ENCODE measurements at regions not wholly inside any gene's neighbourhood (a gene's known extent, or its start where the extent isn't known, plus 50 kb on each side); places are given as distances from the start of the nearest gene placed in this dataset.

DNA sequence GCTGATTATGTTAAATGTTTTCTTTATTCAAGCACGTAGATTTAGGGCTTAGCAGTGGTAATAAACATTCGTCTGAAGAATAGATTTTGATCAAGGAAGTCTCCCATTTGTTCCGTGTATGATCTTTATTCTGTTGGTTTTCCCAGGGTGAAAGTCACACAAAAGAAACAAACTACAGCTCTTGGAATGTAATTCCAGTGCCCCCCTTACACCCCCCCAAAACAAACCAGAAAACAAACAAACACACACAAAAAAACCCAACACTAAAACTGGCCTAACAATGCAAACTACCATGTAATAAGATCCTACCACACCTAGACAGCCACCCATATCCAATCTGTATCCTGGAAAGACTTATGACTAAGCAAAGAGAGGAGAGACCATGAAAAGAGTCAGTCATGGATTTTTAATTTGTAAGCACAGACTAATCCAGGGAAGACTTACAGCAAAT, 196.2 kb upstream of the ELL2 start:
- DNase-seq, result no peak

- DNase-seq, result no peak
Measured at GRCh38 chr5:96157077-96157780, 195.6 kb upstream of the ELL2 start.

GRCh38 chr5:96155147-96155546, 193.5 kb upstream of the ELL2 start:
- DNase-seq, result no peak

GRCh38 chr5:96151891-96152290, 190.2 kb upstream of the ELL2 start:
- DNase-seq, result no peak

- no peak for DNase-seq
Measured at GRCh38 chr5:96150007-96150406, 188.4 kb upstream of the ELL2 start.

- no peak for DNase-seq
Measured at GRCh38 chr5:96149546-96149945, 187.9 kb upstream of the ELL2 start.

- no peak for DNase-seq
Measured at GRCh38 chr5:96149021-96149420, 187.4 kb upstream of the ELL2 start.

GRCh38 chr5:96148376-96148775, 186.7 kb upstream of the ELL2 start:
- DNase-seq, result no peak

- DNase-seq, result no peak
Measured at GRCh38 chr5:96147866-96148265, 186.2 kb upstream of the ELL2 start.

DNA sequence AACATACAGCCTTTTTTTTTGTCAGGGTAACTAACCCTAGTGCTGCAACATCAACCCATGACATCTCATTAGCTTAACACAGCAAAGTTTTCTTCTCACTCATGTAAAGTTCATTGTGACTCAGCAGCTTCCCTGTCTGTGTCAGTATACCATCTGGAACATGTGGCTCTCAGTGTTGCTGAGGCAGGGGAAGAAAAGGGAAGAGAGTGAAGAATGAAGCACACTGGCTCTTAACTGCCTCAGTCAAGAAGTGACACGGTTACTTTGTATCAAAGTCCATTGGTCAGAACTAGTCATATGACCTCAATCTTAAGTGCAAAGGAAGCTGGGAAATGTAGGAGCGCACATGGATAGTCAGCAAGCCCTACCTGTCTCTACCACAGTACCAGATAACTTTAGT, 185.0 kb upstream of the ELL2 start:
- no peak for DNase-seq

DNA sequence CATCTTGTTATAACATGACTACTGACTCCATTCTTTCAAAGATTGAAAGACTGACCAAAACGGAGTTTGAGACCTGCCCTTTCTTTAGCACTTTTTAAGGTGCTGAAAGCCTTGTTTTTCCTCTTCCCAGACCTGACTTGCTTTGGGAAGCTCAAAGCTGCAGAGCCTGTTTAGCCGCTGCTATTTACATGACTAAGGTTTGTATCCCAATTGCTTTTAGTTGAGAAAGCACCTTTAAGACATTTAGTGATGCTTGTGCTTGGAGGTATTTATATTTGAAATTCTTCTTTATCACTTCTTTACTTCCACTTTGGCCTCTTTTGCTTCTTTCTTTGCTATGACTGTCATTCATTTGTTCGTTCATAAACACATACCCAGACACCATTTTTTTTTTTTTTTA, 182.6 kb upstream of the ELL2 start:
- no peak for DNase-seq

DNA sequence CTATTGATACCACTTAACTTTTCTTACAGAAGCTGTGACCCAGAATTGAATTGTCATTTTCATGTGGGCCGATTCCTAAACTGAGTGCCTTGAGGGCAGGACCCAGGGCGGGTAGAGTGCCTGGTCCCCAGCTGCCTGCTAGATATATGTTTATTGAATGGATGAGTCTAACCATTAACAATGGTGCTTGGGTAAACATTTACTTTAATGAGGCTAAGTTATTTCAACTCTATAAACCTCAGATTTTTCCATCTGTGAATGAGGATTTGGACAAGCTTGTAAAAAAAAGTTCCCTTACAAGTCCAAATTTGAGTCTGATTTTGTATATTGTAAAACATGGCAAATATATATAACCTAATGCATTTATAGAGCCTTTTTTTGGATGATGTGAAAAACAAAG, 181.8 kb upstream of the ELL2 start:
- DNase-seq, result no peak

GRCh38 chr5:96142786-96143434, 181.3 kb upstream of the ELL2 start:
- no peak for DNase-seq

DNA sequence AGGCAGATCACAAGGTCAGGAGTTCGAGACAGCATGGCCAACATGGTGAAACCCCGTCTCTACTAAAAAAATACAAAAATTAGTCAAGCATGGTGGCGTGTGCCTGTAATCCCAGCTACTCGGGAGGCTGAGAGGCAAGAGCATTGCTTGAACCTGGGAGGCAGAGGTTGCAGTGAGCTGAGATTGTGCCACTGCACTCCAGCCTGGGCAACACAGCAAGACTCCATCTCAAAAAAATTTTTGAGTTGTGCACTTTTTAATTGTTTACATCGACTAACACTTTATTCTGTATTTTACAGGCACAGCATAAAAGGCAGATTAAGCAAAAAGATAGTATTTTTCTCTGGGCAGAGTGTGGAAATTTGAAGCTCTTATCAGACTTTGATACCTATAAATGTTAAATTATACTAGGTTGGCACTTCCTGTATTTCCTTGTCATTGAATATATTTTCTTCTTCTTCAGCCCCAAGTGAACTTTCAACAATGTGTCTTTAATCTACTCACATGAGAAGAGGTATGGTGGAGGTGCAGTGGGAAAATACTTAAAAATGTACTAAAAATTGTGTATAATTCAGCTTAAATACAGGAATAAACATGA, 180.6 kb upstream of the ELL2 start:
- no peak for DNase-seq

DNA sequence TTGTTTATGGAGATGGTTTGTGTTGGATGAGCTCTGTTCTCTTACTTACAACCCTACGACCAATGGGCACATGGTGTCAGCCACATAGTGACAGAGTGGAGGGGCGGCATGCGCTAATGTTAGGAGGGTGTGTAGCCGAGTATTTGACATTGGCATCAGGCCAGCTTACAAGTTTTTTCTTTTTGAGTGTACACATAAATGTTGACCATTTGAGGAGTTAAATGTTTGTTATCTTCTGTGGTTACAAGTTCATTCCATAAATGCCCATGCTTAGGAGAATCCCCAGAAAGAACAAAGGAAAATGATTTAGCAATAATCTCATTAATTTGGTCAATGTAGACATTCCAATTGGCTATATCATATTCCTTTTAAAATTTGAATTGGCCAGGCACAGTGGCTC, 180.1 kb upstream of the ELL2 start:
- no peak for DNase-seq

GRCh38 chr5:96140496-96140895, 178.8 kb upstream of the ELL2 start:
- DNase-seq, result no peak

DNA sequence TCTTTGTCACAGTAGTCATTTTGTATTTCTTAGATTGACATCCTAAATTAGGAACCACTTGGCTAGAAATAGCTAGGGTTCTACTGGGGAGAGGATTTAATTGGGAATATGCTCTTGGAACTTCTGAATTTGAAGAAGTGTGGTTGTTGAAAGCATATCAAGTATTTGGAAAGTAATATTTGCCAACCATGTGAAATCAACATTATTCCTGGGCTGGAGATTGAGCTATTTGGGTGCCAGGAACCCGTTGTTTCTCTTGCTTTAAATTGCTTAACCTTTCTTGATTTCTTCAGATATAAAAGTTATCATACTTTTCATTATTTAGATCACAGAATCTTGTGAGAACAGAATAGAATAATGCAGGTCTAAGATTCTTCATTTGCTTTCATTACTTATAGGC, 178.4 kb upstream of the ELL2 start:
- no peak for DNase-seq

GRCh38 chr5:96134886-96135285, 173.2 kb upstream of the ELL2 start:
- DNase-seq, result no peak

- no peak for DNase-seq
Measured at GRCh38 chr5:96133341-96134079, 171.9 kb upstream of the ELL2 start.

DNA sequence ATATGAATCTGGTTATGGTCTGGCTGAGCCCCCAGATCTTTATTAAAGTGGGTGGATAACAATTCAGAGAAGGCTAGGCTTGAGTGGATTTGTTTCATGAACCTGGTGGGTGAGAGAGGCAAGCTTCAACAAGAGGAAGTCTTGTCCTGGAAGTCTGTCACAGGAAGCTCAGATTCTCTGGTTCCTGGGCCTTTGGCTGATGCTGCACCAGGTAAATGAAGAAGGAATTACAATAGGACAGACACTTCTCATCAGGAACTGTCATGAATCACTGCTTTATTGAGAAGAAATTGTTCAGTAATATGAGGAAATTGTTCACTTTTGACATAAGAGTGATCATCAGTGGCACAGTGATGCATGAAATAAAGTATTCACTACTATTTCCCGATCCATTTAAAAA, 167.6 kb upstream of the ELL2 start:
- no peak for DNase-seq

DNA sequence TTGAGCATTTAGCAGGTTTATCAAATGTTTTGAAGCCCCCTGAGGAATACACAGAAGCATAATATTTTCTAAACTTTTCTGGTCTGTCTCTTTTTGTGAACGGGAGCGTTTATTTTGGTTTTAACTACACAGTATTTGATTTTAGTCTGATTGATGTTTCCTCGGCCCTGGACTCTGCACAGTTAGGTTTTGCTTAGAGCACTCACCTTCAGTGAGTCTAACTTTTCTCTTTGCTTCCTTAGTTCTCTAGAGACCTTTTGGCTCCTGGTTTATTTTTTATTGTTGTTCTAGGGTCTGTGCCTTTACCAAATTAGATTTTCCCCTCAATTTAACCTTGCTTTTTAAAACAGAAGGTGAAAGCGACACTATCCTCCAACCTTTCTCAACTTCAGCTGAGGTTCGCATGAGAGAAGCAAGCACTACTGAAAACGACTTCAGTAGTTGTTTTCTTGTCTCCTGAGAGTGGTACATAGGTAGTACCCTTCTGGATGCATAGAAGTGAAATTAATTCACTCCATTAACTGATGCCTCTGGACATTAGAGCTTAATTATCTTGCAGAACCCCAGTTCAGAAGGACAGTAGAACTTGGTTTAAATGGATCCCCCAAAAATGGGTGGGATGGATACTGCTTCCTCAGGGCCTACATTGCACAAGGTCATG, 166.7 kb upstream of the ELL2 start:
- DNase-seq, result no peak

DNA sequence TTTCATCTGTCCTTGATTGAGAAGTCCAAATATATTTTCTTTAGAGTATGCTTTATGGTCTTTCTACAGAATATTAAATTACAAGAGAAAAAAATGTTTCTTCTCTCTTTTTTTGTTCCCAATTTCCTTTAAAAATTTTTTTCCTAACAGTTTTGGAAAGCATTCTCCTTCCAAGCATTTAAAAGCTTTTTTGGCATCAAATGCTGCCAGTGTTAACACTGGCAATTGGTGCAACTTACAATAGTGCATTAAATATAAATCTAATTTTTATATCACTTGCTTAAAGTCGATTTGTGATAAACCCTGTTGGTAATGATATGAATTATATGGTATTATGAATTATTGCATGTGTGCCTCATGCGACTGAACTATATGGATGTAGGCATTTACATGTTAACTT, 165.9 kb upstream of the ELL2 start:
- no peak for DNase-seq

DNA sequence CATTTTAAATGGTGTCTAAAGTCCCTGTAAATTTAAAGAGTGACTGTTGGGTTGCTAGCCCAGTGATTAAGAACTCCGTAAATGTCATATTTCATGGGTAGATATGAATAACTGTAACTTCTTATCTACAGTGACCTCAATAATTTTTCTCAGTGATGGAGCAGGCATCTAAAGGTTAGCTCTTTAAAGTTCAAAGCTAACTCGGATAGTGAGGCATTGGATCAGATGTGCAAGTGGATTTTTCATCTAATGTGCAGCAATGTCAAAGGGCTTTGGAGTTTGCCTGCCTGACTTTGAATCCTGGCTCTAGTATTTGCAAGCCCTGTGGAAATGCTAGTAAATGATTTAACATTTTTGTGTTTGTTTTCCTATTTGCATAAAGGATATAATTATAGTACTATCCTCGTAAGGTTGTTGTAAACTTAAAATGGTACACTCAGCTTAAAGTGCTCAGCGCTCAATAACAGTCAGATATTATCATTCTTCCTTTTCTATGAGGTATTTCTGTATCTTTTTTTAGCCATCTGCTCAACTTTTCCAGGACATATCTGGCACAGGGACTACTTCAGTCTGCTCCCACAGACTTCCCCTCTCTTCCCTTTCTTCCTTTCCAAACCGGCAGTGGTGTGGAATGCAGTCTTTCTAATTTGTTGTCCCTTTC, 163.7 kb upstream of the ELL2 start:
- no peak for DNase-seq
